ENCODE measurements at regions not wholly inside any gene's neighbourhood (a gene's known extent, or its start where the extent isn't known, plus 50 kb on each side); places are given as distances from the start of the nearest gene placed in this dataset.

DNA sequence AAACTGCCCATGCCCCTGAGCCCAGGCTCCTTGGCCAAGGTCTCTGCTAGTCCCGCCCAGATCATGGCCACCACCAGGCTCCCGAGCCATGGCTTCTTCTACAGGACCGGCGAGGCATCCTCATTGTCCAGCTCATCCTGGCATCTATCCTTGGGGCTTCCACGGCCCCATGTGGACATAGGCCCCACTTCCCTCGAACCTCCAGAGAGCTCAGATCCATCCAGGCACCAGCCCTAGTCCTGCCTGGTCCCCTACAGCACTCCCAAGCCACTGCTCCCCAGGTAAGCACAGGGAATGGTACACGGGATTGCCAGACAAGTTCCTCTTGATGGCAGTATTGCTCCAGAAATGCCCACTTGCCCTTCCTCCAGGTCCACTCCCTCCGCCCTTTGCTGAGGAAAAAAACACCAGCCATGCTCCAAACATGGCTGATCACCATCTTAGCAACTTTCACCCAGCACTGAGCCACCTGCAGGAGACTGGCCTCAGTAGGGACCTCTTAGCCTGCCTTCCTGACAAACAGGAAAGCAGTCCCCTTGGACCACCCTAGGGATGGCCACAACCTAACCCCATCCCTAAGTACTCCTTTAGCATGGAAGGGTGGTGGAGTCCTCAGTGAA lies 272.1 kb upstream of the AGTR2 start (continued):
- TF ChIP-seq BCL6 (CRISPR knock-in tag; IDR thresholded peaks at IDR 0.05) (0 out of 2 replicates have a peak, but pooled peaks have one; percentile 21), ZNF333 (CRISPR knock-in tag; IDR thresholded peaks at IDR 0.05; ENCODE audit: borderline replicate concordance) (no peak), ZNF331 (CRISPR knock-in tag; IDR thresholded peaks at IDR 0.05) (peak; percentile 17; the same call in 1 of the 2 replicates), ISL2 (CRISPR knock-in tag; IDR thresholded peaks at IDR 0.05) (no peak), ZNF607 (CRISPR knock-in tag; IDR thresholded peaks at IDR 0.05; ENCODE audit: borderline replicate concordance) (0 out of 2 replicates have a peak, but pooled peaks have one; percentile 37), HNF4G (IDR thresholded peaks at IDR 0.05; ENCODE audit: borderline replicate concordance, low read depth, low read length) (no peak), HNF4G (CRISPR knock-in tag; IDR thresholded peaks at IDR 0.05; ENCODE audit: borderline replicate concordance, low read depth) (no peak), BORCS8-MEF2B (CRISPR knock-in tag; IDR thresholded peaks at IDR 0.05) (peak; percentile 67; the same call in 1 of the 2 replicates), ZNF124 (CRISPR knock-in tag; IDR thresholded peaks at IDR 0.05) (no peak), FOXP1 (IDR thresholded peaks at IDR 0.05) (no peak), FOXP1 (CRISPR knock-in tag; IDR thresholded peaks at IDR 0.05) (0 out of 2 replicates have a peak, but pooled peaks have one; percentile 9), FOXA1 (IDR thresholded peaks at IDR 0.05) (no peak), FOXA1 (CRISPR knock-in tag; IDR thresholded peaks at IDR 0.05) (no peak), PRMT3 (CRISPR knock-in tag; IDR thresholded peaks at IDR 0.05; ENCODE audit: borderline replicate concordance, low read depth) (no peak), RXRB (CRISPR knock-in tag; IDR thresholded peaks at IDR 0.05; ENCODE audit: borderline replicate concordance) (peak; percentile 69), NFIC (IDR thresholded peaks at IDR 0.05; ENCODE audit: low read length) (no peak), REPIN1 (CRISPR knock-in tag; IDR thresholded peaks at IDR 0.05; ENCODE audit: borderline replicate concordance, low read depth) (peak; percentile 65; the same call in 1 of the 2 replicates), MIER3 (CRISPR knock-in tag; IDR thresholded peaks at IDR 0.05; ENCODE audit: borderline replicate concordance) (no peak; the same call in 1 of the 2 replicates), NR2F6 (IDR thresholded peaks at IDR 0.05) (no peak), NR2F6 (CRISPR knock-in tag; IDR thresholded peaks at IDR 0.05) (0 out of 2 replicates have a peak, but pooled peaks have one; percentile 24)
- TF ChIP-seq, protein P1, sequence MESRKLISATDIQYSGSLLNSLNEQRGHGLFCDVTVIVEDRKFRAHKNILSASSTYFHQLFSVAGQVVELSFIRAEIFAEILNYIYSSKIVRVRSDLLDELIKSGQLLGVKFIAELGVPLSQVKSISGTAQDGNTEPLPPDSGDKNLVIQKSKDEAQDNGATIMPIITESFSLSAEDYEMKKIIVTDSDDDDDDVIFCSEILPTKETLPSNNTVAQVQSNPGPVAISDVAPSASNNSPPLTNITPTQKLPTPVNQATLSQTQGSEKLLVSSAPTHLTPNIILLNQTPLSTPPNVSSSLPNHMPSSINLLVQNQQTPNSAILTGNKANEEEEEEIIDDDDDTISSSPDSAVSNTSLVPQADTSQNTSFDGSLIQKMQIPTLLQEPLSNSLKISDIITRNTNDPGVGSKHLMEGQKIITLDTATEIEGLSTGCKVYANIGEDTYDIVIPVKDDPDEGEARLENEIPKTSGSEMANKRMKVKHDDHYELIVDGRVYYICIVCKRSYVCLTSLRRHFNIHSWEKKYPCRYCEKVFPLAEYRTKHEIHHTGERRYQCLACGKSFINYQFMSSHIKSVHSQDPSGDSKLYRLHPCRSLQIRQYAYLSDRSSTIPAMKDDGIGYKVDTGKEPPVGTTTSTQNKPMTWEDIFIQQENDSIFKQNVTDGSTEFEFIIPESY (CRISPR knock-in tag; IDR thresholded peaks at IDR 0.05): 0 out of 2 replicates have a peak, but pooled peaks have one; percentile 10
- TF ChIP-seq, protein P2, sequence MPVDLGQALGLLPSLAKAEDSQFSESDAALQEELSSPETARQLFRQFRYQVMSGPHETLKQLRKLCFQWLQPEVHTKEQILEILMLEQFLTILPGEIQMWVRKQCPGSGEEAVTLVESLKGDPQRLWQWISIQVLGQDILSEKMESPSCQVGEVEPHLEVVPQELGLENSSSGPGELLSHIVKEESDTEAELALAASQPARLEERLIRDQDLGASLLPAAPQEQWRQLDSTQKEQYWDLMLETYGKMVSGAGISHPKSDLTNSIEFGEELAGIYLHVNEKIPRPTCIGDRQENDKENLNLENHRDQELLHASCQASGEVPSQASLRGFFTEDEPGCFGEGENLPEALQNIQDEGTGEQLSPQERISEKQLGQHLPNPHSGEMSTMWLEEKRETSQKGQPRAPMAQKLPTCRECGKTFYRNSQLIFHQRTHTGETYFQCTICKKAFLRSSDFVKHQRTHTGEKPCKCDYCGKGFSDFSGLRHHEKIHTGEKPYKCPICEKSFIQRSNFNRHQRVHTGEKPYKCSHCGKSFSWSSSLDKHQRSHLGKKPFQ (CRISPR knock-in tag; IDR thresholded peaks at IDR 0.05; ENCODE audit: insufficient replicate concordance): no peak
- TF ChIP-seq, protein P3, sequence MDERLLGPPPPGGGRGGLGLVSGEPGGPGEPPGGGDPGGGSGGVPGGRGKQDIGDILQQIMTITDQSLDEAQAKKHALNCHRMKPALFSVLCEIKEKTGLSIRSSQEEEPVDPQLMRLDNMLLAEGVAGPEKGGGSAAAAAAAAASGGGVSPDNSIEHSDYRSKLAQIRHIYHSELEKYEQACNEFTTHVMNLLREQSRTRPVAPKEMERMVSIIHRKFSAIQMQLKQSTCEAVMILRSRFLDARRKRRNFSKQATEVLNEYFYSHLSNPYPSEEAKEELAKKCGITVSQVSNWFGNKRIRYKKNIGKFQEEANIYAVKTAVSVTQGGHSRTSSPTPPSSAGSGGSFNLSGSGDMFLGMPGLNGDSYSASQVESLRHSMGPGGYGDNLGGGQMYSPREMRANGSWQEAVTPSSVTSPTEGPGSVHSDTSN (CRISPR knock-in tag; IDR thresholded peaks at IDR 0.05): no peak
- TF ChIP-seq, protein P4, sequence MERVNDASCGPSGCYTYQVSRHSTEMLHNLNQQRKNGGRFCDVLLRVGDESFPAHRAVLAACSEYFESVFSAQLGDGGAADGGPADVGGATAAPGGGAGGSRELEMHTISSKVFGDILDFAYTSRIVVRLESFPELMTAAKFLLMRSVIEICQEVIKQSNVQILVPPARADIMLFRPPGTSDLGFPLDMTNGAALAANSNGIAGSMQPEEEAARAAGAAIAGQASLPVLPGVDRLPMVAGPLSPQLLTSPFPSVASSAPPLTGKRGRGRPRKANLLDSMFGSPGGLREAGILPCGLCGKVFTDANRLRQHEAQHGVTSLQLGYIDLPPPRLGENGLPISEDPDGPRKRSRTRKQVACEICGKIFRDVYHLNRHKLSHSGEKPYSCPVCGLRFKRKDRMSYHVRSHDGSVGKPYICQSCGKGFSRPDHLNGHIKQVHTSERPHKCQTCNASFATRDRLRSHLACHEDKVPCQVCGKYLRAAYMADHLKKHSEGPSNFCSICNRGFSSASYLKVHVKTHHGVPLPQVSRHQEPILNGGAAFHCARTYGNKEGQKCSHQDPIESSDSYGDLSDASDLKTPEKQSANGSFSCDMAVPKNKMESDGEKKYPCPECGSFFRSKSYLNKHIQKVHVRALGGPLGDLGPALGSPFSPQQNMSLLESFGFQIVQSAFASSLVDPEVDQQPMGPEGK (CRISPR knock-in tag; IDR thresholded peaks at IDR 0.05): no peak
- TF ChIP-seq, protein P5, sequence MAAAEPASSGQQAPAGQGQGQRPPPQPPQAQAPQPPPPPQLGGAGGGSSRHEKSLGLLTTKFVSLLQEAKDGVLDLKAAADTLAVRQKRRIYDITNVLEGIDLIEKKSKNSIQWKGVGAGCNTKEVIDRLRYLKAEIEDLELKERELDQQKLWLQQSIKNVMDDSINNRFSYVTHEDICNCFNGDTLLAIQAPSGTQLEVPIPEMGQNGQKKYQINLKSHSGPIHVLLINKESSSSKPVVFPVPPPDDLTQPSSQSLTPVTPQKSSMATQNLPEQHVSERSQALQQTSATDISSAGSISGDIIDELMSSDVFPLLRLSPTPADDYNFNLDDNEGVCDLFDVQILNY (CRISPR knock-in tag; conservative IDR thresholded peaks at IDR 0.05): no peak
